Transverse colon (tissue), 3 donors: ENCODE measurements at regions not wholly inside any gene's neighbourhood (a gene's known extent, or its start where the extent isn't known, plus 50 kb on each side); places are given as distances from the start of the nearest gene placed in this dataset.

ENCODE experiments used
- EP300 ChIP-seq: sonication (generic); formaldehyde crosslinking; IDR thresholded peaks from one replicate; pipeline ENCODE4 v1.6.1; 2017; ENCODE audit warnings: antibody characterized with exemption, low read depth
- TF ChIP-seq, protein P1 (sequence below), 5 experiments: fragments of 200-600 bp in 3 of 5; fragments of 450-650 bp in 2 of 5; sonication (generic) in 3 of 5; IDR thresholded peaks; 1 replicate in 2 of 5; 2 replicates in 3 of 5; pipeline ENCODE4 v1.5.1; 2016 to 2017; ENCODE audit warnings: antibody characterized with exemption in 5 of 5, inconsistent platforms in 3 of 5, mild to moderate bottlenecking in 2 of 5, moderate library complexity in 1 of 5

DNA sequence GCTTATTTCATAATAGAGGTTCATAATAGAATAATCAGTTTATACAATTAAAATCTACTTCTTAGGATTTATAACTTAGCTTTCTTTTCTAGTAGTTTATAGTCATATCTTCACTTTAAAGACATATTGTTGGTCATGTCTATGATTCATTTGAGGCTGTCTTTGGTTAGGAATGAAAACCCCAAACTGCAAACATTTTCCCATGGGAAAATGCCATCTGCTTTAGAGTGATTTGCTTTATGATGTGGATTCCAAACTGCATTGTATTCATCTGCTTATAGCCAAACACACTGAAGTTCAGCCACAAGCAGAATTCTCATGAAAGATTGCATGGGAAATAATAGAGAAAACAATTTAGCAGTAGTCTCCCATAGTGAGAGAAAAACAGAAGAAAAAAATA, 128.0 kb downstream of the RFPL4B start:
- no peak for TF ChIP-seq EP300
- TF ChIP-seq, protein P1, sequence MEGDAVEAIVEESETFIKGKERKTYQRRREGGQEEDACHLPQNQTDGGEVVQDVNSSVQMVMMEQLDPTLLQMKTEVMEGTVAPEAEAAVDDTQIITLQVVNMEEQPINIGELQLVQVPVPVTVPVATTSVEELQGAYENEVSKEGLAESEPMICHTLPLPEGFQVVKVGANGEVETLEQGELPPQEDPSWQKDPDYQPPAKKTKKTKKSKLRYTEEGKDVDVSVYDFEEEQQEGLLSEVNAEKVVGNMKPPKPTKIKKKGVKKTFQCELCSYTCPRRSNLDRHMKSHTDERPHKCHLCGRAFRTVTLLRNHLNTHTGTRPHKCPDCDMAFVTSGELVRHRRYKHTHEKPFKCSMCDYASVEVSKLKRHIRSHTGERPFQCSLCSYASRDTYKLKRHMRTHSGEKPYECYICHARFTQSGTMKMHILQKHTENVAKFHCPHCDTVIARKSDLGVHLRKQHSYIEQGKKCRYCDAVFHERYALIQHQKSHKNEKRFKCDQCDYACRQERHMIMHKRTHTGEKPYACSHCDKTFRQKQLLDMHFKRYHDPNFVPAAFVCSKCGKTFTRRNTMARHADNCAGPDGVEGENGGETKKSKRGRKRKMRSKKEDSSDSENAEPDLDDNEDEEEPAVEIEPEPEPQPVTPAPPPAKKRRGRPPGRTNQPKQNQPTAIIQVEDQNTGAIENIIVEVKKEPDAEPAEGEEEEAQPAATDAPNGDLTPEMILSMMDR (IDR thresholded peaks at IDR 0.05), result no peak
